HG03575 (cell line): ENCODE measurements at regions not wholly inside any gene's neighbourhood (a gene's known extent, or its start where the extent isn't known, plus 50 kb on each side); places are given as distances from the start of the nearest gene placed in this dataset.

Experiments
- ATAC-seq: cut with Tn5 transposase; IDR thresholded peaks from one replicate; pipeline ENCODE4 v1.9.1; 2021; ENCODE audit not compliant: unreplicated experiment, insufficient number of reproducible peaks, low FRiP score; ENCODE audit errors: extremely low read depth

- no peak for ATAC-seq
Observed at GRCh38 chr21:15259824-15260223, 195.0 kb upstream of the NRIP1 start.

- no peak for ATAC-seq
Observed at GRCh38 chr21:15260604-15261003, 195.8 kb upstream of the NRIP1 start.

GRCh38 chr21:15264084-15264665, 199.4 kb upstream of the NRIP1 start:
- no peak for ATAC-seq

GRCh38 chr21:15272171-15272570, 207.4 kb upstream of the NRIP1 start:
- ATAC-seq, result no peak

GRCh38 chr21:15272591-15272990, 207.8 kb upstream of the NRIP1 start:
- no peak for ATAC-seq

GRCh38 chr21:15273244-15273643, 208.4 kb upstream of the NRIP1 start:
- no peak for ATAC-seq

GRCh38 chr21:15274701-15275485, 210.1 kb upstream of the NRIP1 start:
- ATAC-seq, result no peak

GRCh38 chr21:15275615-15276235, 210.9 kb upstream of the NRIP1 start:
- no peak for ATAC-seq

- no peak for ATAC-seq
Observed at GRCh38 chr21:15276243-15276642, 211.4 kb upstream of the NRIP1 start.

- no peak for ATAC-seq
Observed at GRCh38 chr21:15277466-15277865, 212.7 kb upstream of the NRIP1 start.

GRCh38 chr21:15278279-15278678, 213.5 kb upstream of the NRIP1 start:
- ATAC-seq, result no peak

GRCh38 chr21:15278851-15279250, 214.1 kb upstream of the NRIP1 start:
- no peak for ATAC-seq

- ATAC-seq, result no peak
Observed at GRCh38 chr21:15279482-15279881, 214.7 kb upstream of the NRIP1 start.

- ATAC-seq, result no peak
Observed at GRCh38 chr21:15281714-15282113, 216.9 kb upstream of the NRIP1 start.

- ATAC-seq, result no peak
Observed at GRCh38 chr21:15282665-15283064, 217.9 kb upstream of the NRIP1 start.

- ATAC-seq, result no peak
Observed at GRCh38 chr21:15283138-15283537, 218.3 kb upstream of the NRIP1 start.

GRCh38 chr21:15283789-15284188, 219.0 kb upstream of the NRIP1 start:
- ATAC-seq, result no peak

GRCh38 chr21:15285556-15285955, 220.8 kb upstream of the NRIP1 start:
- ATAC-seq, result no peak

GRCh38 chr21:15289246-15289645, 224.4 kb upstream of the NRIP1 start:
- ATAC-seq, result no peak
